Small intestine (tissue), 7 donors: ENCODE measurements at regions not wholly inside any gene's neighbourhood (a gene's known extent, or its start where the extent isn't known, plus 50 kb on each side); places are given as distances from the start of the nearest gene placed in this dataset.

ENCODE experiments used
- DNase-seq, 2 donors: peaks; one replicate each; pipeline versions ENCODE4 v3.0.0 to v3.0.0-alpha.2; 2013
- FAIRE-seq: peaks from 2 replicates; lab custom pipeline; 2012; peaks lifted over from hg19 to GRCh38; lab: Jason Lieb, UNC
- H3K27ac ChIP-seq, 3 donors: one replicate each; pipeline ENCODE4 v1.5.1; 2013; ENCODE audit warnings: low read length in 2 of 3, mild to moderate bottlenecking in 2 of 3, control low read depth in 1 of 3, inconsistent platforms in 1 of 3, low read depth in 1 of 3, moderate library complexity in 1 of 3
- H3K27me3 ChIP-seq, 3 donors: one replicate each; pipeline ENCODE4 v1.6.1; 2013; ENCODE audit warnings: low read length in 3 of 3, inconsistent platforms in 1 of 3; ENCODE audit not compliant: control insufficient read depth in 3 of 3, insufficient read depth in 3 of 3
- H3K36me3 ChIP-seq, 3 donors: one replicate each; pipeline ENCODE4 v1.6.1; 2013; ENCODE audit warnings: low read length in 3 of 3, inconsistent platforms in 1 of 3, low read depth in 1 of 3, mild to moderate bottlenecking in 1 of 3, moderate library complexity in 1 of 3; ENCODE audit not compliant: control insufficient read depth in 3 of 3, insufficient read depth in 2 of 3
- H3K4me1 ChIP-seq, 3 donors: one replicate each; pipeline ENCODE4 v1.6.1; 2013; ENCODE audit warnings: low read length in 2 of 3, inconsistent platforms in 1 of 3, low read depth in 1 of 3, mild to moderate bottlenecking in 1 of 3, moderate library complexity in 1 of 3; ENCODE audit not compliant: control insufficient read depth in 3 of 3, insufficient read depth in 2 of 3
- H3K4me3 ChIP-seq, 3 donors: one replicate each; pipeline ENCODE4 v1.5.1; 2013; ENCODE audit warnings: low read length in 3 of 3, control low read depth in 1 of 3, inconsistent platforms in 1 of 3, low read depth in 1 of 3, mild to moderate bottlenecking in 1 of 3, moderate library complexity in 1 of 3
- H3K9me3 ChIP-seq, 2 donors: one replicate each; pipeline ENCODE4 v1.6.1; 2013; ENCODE audit warnings: low read depth in 1 of 2, low read length in 1 of 2; ENCODE audit not compliant: control insufficient read depth in 2 of 2, insufficient read depth in 1 of 2
- WGBS, 3 donors: extraction: QIAGEN DNeasy Blood & Tissue Kit; methylation state at CpG; one replicate each; pipeline ENCODE4 v1.1.7; 2013; 5-methylcytosine and 5-hydroxymethylcytosine counted together
- donor health status: healthy with polysubstance abuse.
- donor health status: control.
- donor health status: control.
- donor health status: Bipolar disorder and iron deficiency.
- donor health status: healthy.

- H3K9me3 ChIP-seq, result no peaks in the 10 kb centered on the region
- H3K27me3 ChIP-seq, result no peaks in the 10 kb centered on the region
- H3K4me1 ChIP-seq, result no peaks in the 10 kb centered on the region
- no peaks in the 10 kb centered on the region for H3K36me3 ChIP-seq
- H3K4me3 ChIP-seq, result no peak overlapping the region
- no peak for DNase-seq
- no peak overlapping the region for H3K27ac ChIP-seq
- 74 to 82% (median 74%) methylated on average over 1 of the region's 1 CpG for WGBS, 3 donors
- FAIRE-seq, result no peak
Measured at GRCh38 chr12:86917121-86917520, 660.9 kb upstream of the MGAT4C start.

GRCh38 chr12:86914721-86915120 lies 658.5 kb upstream of the MGAT4C start:
- DNase-seq (peak in 1 of 2 donors; percentile 2), FAIRE-seq (no peak)
- H3K36me3 ChIP-seq, result no peaks in the 10 kb centered on the region
- H3K4me1 ChIP-seq, result no peaks in the 10 kb centered on the region
- H3K27me3 ChIP-seq, result no peaks in the 10 kb centered on the region
- H3K27ac ChIP-seq, result no peak overlapping the region
- H3K4me3 ChIP-seq, result no peak overlapping the region
- H3K9me3 ChIP-seq, result no peaks in the 10 kb centered on the region

- no peak overlapping the region for H3K27ac ChIP-seq
- no peaks in the 10 kb centered on the region for H3K27me3 ChIP-seq
- no peak overlapping the region for H3K4me3 ChIP-seq
- no peaks in the 10 kb centered on the region for H3K9me3 ChIP-seq
- WGBS, 3 donors, result 58 to 79% (median 62%) methylated on average over 3 of the region's 3 CpGs
- no peaks in the 10 kb centered on the region for H3K36me3 ChIP-seq
- DNase-seq (no peak), FAIRE-seq (no peak)
- H3K4me1 ChIP-seq, result no peaks in the 10 kb centered on the region
Measured at GRCh38 chr12:86911973-86912372, 655.8 kb upstream of the MGAT4C start.

GRCh38 chr12:86903159-86903558 lies 647.0 kb upstream of the MGAT4C start:
- DNase-seq (no peak), FAIRE-seq (no peak)
- WGBS, 3 donors, result 14 to 46% (median 39%) methylated on average over 1 of the region's 1 CpG
- Histone ChIP-seq H3K4me1 (no peaks in the 10 kb centered on the region), H3K27me3 (no peaks in the 10 kb centered on the region), H3K36me3 (no peaks in the 10 kb centered on the region), H3K27ac (no peak overlapping the region), H3K4me3 (no peak overlapping the region), H3K9me3 (no peaks in the 10 kb centered on the region)

GRCh38 chr12:86860776-86861175 lies 604.6 kb upstream of the MGAT4C start:
- no peaks in the 10 kb centered on the region for H3K4me1 ChIP-seq
- DNase-seq (no peak), FAIRE-seq (no peak)
- H3K9me3 ChIP-seq, result no peaks in the 10 kb centered on the region
- H3K27ac ChIP-seq, result no peak overlapping the region
- H3K36me3 ChIP-seq, result no peaks in the 10 kb centered on the region
- H3K4me3 ChIP-seq, result no peak overlapping the region
- WGBS, 3 donors, result 79 to 81% (median 81%) methylated on average over 3 of the region's 3 CpGs
- H3K27me3 ChIP-seq, result no peaks in the 10 kb centered on the region

GRCh38 chr12:86852451-86852850 lies 596.3 kb upstream of the MGAT4C start:
- H3K27ac ChIP-seq, result no peak overlapping the region
- DNase-seq (no peak), FAIRE-seq (no peak)
- no peaks in the 10 kb centered on the region for H3K9me3 ChIP-seq
- no peak overlapping the region for H3K4me3 ChIP-seq
- H3K36me3 ChIP-seq, result no peaks in the 10 kb centered on the region
- H3K4me1 ChIP-seq, result no peaks in the 10 kb centered on the region
- H3K27me3 ChIP-seq, result no peaks in the 10 kb centered on the region
- WGBS, 3 donors, result 54 to 61% (median 55%) methylated on average over 1 of the region's 1 CpG

- Histone ChIP-seq H3K9me3 (no peaks in the 10 kb centered on the region), H3K4me1 (no peaks in the 10 kb centered on the region), H3K36me3 (no peaks in the 10 kb centered on the region), H3K27ac (no peak overlapping the region), H3K27me3 (no peaks in the 10 kb centered on the region), H3K4me3 (no peak overlapping the region)
- WGBS, 3 donors, result 53 to 60% (median 56%) methylated on average over 4 of the region's 4 CpGs
- FAIRE-seq (no peak), DNase-seq (no peak)
Measured at GRCh38 chr12:86838711-86839110, 582.5 kb upstream of the MGAT4C start.

- 58 to 76% (median 62%) methylated on average over 1 of the region's 1 CpG for WGBS, 3 donors
- Histone ChIP-seq H3K4me1 (no peaks in the 10 kb centered on the region), H3K9me3 (no peaks in the 10 kb centered on the region), H3K4me3 (no peak overlapping the region), H3K27me3 (no peaks in the 10 kb centered on the region), H3K36me3 (no peaks in the 10 kb centered on the region), H3K27ac (no peak overlapping the region)
- no peak for DNase-seq
- FAIRE-seq, result no peak
Measured at GRCh38 chr12:86838260-86838659, 582.1 kb upstream of the MGAT4C start.

- FAIRE-seq (no peak), DNase-seq (no peak)
- no peak overlapping the region for H3K27ac ChIP-seq
- no peak overlapping the region for H3K4me3 ChIP-seq
- no peaks in the 10 kb centered on the region for H3K4me1 ChIP-seq
- no peaks in the 10 kb centered on the region for H3K36me3 ChIP-seq
- H3K27me3 ChIP-seq, result no peaks in the 10 kb centered on the region
- WGBS, 3 donors, result 32 to 54% (median 45%) methylated on average over 1 of the region's 1 CpG
- no peaks in the 10 kb centered on the region for H3K9me3 ChIP-seq
Measured at GRCh38 chr12:86837246-86837645, 581.1 kb upstream of the MGAT4C start.
